ENCODE measurements at regions not wholly inside any gene's neighbourhood (a gene's known extent, or its start where the extent isn't known, plus 50 kb on each side); places are given as distances from the start of the nearest gene placed in this dataset.

DNA sequence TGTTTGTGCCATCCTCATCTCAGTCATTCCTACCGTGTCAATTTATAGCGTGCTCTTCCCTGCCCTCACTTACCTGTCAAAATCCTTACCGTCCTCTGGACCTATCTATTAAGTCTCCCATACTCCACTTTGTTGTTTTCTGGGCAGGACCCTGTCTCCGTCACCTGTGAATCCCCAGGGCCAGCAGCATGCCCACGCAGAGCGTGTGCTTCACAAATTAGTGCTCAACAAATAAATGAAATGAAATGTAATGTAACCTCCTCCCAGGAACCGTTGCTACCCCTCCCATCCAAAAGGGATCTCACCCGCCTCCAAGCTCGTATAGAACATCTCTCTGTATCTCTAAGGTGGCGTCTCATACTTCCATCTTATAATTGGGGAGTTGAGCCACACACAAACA is 589.9 kb upstream of the MGMT start:
- DNase-seq (ENCODE audit: low read depth): no peak

DNA sequence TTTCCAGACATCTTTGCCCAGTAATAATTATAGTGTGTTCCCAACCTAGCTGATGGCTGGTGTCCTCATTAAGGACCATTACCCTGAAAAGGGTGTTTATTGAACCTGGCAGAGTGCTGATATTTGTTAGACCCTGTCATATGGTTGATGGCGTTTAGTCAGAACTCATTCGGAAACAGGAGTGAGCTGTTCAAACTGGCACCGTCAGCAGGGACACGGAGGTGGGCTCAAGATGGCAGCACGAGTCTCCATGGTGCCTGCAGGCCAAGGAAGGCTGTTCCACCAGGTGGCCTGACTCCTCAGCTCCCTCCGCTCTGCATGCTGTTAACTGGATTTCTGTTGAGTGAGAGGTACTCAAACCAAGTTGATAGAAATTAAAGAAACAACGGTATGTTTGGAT is 589.1 kb upstream of the MGMT start:
- DNase-seq (ENCODE audit: low read depth): no peak

DNA sequence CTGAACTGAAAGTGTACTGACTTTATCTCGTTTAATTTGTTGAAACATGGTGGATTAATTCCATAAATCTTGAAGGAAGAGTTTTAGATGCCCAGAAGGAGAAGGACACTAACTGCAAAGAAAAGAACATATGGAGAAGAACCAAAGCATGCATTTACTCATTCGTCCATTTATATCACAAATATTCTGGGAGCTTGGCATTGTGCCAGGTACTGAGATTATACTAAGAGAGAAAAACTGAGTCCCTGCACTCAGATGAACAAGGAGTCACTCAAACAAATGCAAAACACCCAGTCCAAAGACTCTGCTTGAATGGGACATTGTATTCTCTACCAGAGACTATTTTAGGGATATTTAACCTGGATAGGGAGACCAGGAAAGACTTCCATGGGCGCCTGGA is 588.0 kb upstream of the MGMT start:
- no peak for DNase-seq (ENCODE audit: low read depth)

DNA sequence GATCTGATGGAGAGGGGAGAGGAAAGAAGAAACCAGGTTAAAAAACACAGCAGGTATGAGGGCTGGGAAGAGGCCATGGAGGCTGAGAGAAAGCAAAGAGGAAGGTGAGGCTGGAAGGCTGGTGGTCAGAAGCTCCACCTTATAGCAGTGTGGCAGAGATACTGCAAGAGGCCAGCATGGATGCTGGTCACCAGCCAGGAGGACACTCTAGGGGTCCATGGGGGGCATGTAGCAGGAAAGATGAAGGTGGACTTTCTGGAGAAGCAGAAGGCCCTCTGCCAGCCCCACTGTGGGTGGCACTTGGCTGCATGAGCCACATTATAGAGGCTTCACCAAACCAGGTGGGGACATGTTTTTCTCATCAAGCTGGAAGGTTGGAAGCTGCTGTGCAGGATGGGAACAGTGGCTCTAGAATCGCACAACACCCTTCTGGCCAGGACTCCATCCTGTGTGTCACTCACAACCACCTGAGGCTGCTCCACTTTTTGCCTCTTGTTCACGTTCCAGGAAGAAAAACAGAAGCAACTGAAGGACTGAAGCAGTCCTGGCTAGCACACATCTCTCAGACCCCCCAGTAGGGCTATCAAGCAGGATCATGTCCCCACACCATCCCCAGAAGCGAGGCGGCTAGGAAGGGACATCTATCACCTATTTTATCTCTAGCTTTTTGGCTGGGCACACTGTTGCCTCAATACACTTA is 587.5 kb upstream of the MGMT start:
- DNase-seq (ENCODE audit: low read depth): no peak

DNA sequence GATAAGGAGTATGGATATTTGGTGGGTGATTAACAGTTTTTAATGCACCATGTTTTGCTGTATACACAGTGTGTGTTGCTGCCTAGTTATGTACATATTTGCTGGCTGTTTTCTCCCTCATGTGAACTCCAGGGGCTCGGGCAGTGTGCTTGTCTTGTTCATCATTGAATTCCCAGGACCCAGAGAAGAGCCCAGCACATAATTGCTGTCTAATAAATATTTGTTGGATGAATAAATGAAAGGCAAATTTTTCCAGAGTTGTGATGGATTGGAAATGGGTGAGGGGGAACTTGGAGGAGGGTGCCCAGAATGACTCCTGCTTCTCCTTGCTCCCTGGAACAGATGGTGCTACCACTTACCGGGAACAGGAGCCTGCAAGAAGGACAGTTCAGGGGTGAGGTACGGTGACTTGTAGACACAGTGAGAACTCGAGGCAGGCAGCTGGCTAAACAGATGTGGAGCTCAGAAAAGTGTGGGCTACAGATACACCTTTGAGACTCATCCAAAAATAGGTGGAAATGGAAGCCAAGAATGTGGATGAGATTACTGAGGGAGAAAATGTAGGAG is 586.8 kb upstream of the MGMT start:
- DNase-seq (ENCODE audit: low read depth): no peak

DNA sequence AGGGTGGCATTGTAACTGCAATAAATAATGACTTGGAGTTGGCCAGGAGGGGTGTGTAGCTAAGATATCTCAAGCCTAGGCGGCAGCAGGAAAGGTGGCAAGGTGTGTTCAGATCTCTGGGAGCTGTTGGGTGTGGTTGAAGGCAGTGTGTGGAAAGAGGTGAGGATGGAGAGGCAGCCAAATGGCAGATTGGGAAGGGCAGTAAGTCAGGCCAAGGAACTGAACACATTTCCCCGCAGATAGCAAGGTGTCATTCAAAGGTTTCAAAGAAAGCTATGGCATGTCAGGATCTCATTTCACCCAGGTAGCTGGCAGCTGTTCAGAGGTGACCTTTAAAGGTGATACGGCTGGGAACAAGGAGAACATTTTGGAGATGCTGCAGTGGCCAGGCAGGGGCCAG is 586.0 kb upstream of the MGMT start:
- no peak for DNase-seq (ENCODE audit: low read depth)

DNA sequence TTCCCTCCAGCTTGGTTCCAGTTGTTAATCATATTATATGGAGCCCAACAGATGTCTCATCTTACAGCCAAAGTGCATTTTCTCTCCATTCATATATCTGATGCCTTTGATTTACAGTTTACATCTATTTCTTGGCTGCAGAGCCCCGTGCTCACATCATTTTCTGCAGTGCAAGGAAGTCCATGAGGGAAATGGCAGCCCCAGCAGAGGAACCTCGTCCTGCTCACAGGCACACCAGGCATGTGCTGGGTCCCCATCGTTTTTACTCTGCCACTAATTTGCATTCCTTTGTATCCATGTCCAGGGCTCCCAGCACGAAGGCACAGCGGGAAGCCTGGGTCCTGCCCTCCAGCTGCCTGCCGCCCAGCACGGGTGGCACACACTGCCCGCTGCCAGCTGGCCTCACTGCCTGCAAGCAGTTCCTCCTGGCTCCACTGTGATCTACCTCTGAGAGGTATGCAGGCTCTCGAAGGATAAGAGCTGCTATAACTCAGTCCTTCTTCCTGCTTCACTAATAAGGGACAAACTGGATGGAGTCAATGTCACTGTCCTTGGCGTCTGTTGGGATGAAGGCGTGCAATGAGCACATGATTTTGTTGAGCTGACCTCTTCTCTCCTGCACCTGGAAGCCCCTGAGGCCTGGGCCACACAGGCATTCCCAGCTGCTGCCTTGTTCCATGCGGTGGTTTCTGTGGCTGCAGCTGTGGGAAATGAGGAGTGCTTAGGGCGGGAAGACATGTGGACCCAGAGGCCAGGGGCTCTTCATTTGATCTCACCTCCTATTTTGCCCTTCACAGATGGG is 583.6 kb upstream of the MGMT start:
- no peak for DNase-seq (ENCODE audit: low read depth)

DNA sequence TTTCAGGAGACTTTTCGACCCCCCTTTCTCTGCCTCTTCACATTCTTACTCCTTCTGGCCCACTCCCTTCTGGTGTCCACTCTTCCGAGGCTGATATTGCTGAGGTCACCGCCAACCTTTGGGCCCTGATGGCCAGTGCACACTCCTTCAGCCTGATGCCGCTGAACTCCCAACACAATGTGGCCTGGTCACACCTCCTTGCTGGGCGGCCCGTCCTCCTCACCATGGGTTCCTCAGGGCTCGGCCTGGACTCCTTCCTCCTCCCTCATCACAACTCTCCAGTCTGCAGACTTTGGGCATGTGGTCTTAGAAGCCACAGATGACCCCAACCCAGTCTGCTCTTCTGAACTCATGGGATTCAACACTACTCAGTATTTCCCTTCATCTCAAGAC is 583.0 kb upstream of the MGMT start:
- no peak for DNase-seq (ENCODE audit: low read depth)

DNA sequence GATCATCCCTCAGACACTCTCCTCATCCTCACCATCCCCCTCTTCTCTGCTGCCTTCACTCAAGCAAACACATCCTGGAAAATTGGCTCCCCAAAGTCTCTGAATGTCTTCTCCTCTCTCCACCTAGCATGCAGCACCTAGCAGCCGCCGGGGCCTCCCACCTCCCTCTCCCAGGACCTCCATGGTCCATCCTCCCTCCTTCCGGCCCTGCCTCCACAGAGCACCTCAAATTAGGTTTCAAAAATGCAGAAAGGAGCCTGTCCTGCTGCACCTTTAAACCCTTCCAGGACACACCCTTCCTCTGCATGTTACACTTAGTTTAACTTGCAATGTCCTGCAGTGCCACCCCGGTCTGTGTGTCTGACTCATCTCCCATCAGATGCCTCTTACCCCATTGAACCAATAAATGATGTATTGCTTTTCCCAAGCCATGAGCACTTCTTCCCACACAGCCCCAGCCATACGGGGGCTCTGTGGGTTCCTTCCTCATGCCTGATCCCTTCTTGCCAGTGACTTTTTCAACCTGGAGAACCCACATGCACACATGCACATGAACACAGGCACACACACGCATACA is 582.5 kb upstream of the MGMT start:
- no peak for DNase-seq (ENCODE audit: low read depth)

DNA sequence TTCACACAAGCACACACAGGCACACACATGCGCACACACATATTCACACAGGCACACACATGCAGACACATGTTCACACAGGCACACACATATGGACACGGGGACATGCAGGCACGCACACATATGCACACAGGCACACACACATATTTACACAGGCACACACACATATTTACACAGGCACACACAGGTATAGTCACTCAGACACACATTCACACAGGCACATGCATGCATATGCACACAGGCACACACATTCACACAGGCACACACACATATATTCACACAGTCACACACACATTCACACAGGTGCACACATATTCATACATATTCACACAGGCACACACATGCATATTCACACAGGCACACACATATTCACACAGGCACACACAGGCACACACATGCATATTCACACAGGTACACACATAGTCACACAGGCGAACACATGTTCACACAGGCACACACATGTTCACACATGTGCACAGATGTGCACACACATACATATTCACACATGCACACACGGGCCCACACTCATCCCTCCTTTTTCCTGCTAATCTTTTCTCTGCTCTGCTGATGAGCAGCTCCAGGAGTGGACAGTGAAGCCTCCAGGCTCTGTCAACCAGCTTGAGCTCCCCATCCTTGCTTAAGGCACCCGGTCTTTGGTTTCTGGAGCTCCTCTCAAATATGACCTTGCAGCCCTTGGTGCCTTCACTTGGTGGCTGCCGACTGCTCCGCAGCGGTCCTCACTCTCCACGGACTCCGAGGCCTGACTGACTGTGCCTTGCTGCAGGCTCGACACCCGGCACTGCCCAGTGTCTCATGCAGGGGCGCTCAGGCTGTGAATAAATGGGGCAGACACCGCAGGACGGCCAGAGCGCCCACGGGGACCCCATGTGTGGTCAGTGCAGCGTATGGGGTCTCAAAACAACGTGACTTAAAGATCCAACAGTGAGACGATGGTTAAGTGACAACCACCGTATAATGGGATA is 581.2 kb upstream of the MGMT start:
- no peak for DNase-seq (ENCODE audit: low read depth)

DNA sequence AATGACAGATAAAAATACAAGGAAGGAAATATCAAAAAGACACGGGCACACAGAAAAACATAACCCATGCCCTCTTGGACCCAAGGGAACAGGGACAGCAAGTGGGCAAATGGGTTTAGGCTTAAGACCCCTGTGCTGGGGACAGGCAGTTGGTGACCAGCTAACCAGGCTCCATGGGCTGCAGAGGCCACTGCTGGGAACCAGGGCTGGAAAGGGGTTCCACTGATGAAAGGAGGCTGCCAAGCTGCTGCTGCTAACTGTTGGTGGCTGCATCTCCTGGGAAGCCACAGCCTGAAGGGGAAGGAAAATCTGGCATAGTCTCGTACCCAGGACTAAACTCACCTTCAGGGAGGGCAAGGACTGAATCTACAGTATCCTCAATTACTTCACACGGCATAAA is 579.2 kb upstream of the MGMT start:
- no peak for DNase-seq (ENCODE audit: low read depth)

DNA sequence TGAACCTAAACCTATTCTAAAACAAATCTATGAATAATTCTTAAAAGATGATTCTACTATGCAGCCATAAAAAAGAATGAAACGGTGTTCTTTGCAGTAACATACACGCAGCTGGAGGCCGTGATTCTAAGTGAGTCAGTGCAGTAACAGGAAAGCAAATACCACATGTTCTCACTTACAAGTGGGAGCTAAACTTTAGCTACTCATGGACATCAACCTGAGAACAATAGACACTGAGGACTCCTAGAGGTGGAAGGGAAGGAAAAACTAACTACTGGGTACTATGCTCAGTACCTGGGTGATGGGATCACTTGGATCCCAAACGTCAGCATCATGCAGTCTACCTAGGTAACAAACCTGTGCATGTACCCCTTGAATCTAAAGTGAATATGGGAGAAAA is 575.0 kb upstream of the MGMT start:
- DNase-seq (ENCODE audit: low read depth): no peak

DNA sequence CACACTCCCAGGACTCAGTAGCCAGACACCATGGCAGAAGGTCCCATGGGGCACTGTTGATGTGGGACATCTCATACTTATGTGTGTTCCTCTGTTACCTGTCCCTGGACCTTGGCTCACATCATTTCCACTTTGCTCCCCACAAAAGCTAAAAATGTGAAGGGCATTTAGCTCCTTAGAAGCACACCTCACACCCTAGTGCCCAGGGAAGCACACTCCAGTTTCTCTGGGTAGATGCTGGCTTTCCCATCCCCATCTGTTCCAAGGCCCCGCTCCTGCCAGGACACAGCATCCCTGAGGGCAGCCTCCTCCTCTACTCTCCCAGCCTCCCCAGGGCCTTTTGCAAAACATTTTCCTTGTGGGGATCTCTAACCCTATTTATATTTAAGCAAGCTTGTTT is 572.4 kb upstream of the MGMT start:
- no peak for DNase-seq (ENCODE audit: low read depth)

DNA sequence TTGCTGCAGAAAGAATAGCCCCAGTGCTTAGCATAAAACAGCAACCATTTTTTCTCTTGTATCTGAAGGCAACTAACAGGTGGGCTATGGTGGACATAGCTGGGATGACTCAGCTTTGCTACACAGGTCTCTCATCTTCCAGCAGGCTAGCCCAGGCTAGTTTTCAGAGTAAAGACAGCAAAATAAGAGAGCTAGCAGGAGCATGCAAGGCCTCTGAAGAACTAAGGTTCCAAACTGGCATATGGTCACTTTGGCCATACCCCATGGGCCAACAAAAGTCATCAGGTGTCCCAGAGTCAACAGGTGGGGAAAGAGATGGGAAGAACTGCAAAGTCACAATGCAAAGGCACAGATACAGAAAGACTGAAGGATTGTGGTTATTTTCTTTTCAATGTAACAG is 571.6 kb upstream of the MGMT start:
- no peak for DNase-seq (ENCODE audit: low read depth)

DNA sequence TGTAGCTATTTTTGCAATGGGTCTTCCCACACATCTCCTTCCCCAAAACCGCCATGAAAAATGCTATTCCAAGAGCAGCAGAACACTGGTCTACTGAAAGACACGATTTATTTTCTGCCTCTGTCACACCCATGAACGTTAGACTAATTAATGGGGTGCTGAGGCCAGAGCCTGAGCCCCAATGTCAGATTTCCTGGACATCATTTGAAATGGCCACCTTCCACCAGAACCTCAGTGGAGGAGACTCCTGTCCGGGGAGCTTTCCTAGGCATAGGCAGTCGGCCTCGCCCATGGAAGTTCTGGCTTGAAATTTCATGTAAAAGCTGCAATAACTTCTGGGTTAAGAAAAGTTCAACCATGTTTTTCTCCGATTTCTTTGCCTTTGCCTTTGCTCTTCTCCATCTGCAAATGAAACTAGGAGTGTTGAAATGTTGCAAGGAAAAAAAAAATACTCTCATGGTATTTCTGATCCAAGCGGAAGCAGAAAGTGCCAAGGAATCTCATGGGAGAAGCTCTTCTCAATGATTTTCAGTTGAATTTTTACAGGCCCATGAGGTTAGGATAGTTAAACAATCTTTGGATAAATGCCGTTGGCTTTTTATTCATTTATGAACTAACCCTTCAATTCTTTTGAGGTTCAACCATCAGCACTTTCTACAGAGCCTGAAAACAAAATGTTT is 570.8 kb upstream of the MGMT start:
- DNase-seq (ENCODE audit: low read depth): no peak

DNA sequence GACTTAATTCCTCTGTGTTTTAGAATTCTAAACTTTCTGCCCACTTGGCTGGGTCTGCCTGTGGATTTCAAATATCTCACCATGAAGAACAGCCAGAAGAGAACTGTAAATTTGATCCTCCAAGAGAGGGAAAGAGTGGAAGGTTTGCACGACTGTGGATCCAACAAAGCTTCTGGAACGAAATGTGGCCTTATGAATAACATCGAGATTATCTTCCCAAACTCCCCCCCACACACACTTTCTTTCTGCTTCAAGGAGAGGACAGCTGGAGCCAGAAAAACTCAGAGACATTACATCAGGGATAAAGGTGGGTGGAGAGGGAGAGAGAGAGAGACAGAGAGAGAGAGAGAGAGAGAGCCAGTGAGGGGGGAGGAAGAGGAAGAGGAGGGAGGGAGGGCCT is 570.1 kb upstream of the MGMT start:
- DNase-seq (ENCODE audit: low read depth): no peak

DNA sequence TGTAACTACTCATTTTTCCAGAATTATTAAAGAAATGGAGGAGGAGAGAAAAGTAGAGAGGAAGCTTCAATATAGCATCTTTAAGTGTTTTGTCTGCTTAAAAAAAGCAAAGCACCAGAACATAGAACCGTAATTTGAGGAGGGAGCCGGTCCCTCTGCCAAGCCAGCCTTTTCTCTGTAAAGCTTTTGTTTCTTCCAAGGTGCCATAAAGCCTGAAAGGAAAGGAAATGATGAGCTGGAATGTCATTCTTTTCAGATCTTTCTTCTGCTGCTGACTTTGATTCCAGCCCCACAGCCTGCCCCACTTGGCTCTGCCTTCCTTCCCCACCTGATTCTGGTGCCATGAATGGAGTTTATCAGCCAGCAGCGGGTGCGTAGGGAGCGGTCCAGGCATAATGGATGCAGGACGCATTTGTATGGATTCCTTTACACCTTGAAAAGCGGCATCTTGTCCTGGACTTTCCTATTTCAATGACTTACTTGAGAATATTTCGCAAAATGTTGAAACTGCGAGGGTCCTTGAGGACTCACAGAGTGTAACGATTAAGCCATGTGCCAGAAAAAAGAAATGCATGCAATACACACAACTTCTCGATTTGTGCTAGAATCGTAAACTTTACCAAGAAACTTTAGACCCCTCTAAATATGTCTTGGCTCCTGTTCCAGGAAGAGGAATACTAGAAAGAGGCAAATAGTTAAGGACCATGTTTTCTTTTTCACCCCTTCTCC is 569.5 kb upstream of the MGMT start:
- no peak for DNase-seq (ENCODE audit: low read depth)

DNA sequence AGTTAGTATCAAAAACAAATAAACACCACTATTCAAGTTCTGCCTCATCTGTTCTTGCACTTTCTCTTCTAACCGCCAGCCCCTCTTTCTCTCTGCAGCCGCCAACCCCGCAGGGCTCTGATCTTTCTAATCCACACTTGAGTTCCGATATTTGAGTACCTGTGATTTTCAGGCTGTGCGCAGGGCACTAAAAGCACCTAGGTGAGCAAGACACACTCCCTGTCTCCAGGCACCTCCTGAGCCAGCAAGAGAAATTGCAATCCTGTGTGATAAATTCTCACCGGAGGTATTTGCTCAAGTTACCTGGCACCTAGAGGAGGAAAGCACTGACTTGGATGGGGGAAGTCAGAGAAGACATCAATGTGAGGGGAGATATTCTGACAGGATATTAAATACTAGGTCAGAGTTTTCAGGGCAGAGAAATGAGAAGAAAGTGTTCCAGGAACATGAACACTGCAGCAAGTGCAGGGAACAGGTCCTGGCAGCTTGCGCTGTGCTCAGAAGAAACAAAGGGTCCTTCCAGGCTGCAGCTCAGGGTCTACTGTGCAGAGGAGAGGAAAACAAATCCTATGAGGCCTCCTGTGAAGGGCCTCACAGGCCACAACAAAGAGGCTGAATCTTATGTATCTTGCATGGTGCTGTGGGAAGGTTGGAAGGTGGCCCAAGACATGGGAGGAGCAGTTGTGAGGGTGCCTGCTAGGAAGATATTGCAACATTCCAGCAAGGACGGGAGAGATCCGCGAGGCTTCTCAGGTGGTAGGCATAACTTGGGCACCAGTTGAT is 568.7 kb upstream of the MGMT start:
- DNase-seq (ENCODE audit: low read depth): no peak

DNA sequence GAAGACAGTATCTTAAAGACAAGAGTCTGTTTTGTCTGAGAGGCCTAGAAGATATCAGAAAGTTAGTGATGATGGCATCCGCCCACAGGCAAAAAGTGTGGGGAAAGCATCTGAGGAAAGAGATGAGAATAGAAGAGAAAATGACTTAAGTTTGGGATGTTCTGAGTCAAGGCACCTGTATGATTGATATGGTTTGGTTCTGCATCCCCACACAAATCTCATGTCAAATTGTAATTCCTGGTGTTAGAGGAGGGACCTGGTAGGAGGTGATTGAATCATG is 568.2 kb upstream of the MGMT start:
- no peak for DNase-seq (ENCODE audit: low read depth)

DNA sequence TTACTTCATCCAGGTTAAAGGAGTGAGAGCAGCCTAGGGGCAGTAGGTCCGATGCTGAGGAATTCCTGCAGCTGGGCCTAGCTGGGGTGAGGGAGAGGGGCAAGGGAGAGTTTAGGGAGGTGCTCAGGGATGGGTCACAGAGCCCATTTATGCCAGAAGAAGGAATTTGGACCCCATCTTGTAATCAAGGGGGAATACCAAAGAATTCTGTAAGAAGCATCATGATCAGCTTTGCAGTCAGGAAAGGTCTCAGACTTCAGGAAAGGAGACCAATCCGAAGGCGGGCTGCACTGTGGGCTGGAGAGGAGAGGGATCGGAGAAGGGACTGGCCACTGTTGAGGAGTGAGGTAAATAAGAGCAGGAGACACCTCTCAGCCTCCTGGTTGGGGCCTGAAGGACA is 566.6 kb upstream of the MGMT start:
- no peak for DNase-seq (ENCODE audit: low read depth)
